ENCODE measurements at regions not wholly inside any gene's neighbourhood (a gene's known extent, or its start where the extent isn't known, plus 50 kb on each side); places are given as distances from the start of the nearest gene placed in this dataset.

DNA sequence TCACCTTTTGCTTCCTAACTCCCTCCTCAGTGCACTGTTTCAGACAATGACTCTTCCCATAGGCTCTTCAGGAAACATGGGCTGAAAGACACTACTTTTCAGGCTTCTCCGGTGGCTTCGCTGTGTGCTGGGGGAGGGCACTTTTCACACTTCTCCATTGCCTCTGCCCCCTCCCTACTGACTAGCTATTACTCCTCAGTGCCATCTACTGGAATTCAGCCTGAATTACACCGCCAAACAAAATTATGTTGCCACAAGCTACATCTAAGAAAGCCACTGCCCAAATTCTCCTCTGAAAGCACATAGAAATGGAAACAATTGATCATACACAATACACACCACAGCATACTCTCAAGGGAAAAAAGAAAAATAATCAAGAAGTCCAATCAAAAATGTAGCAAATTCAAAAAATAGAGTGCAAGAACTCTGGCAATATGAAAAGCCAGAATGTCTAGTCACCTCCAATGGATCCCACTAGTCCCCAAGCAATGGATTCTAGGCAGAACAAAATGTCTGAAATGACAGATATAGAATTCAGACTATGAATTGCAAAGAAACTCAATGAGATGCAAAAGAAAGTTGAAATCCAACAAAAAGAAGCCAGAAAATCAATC, 1139.4 kb upstream of the GYPC start:
- DNase-seq (ENCODE audit: low spot score) = peak; percentile 24

DNA sequence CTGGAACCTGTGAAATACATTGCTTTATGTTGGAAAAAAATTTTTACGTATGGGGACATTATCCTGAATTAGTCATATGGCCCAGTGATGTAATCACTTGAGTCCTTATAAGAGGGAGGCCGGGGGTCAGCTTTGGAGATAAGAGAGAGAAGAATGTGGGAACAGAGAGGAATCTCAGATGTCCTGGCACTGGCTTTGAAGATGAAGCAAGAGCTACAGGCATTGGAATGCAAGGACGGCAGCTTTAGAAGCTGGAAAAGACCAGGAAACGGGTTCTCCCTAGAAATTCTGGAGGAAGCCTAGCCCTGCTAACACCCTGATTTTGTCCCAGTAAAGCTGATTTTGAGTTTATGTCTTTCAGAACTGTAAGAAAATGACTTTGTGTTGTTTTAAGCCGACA, 1129.9 kb upstream of the GYPC start:
- no peak for DNase-seq (ENCODE audit: low spot score)

GRCh38 chr2:125535089-125535488, 1120.9 kb upstream of the GYPC start:
- no peak for DNase-seq (ENCODE audit: low spot score)

- no peak for DNase-seq (ENCODE audit: low spot score)
Measured at GRCh38 chr2:125543968-125544514, 1111.9 kb upstream of the GYPC start.

DNA sequence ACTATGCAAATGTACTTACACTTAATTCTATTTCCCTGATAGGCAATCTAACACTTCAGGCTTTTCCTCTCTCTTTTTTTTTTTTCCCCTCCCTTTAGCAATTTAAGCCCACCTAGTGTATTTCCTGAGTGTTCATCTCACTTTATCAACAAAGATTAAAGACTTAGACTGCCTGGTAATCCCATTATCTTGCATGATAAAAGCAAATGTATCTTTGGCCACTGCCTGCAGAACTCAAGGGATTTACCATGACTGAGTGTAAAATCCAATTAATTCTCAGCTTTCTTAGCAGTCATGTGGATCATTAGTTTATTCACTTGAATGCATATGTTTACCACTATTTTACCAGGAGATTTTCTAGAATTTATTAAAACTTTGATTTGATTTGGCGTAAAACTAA, 1102.2 kb upstream of the GYPC start:
- no peak for DNase-seq (ENCODE audit: low spot score)

- no peak for DNase-seq (ENCODE audit: low spot score)
Measured at GRCh38 chr2:125554956-125555355, 1101.0 kb upstream of the GYPC start.

GRCh38 chr2:125559186-125559585, 1096.8 kb upstream of the GYPC start:
- DNase-seq (ENCODE audit: low spot score) = no peak

GRCh38 chr2:125560855-125561254, 1095.1 kb upstream of the GYPC start:
- no peak for DNase-seq (ENCODE audit: low spot score)

- no peak for DNase-seq (ENCODE audit: low spot score)
Measured at GRCh38 chr2:125561302-125561701, 1094.7 kb upstream of the GYPC start.

DNA sequence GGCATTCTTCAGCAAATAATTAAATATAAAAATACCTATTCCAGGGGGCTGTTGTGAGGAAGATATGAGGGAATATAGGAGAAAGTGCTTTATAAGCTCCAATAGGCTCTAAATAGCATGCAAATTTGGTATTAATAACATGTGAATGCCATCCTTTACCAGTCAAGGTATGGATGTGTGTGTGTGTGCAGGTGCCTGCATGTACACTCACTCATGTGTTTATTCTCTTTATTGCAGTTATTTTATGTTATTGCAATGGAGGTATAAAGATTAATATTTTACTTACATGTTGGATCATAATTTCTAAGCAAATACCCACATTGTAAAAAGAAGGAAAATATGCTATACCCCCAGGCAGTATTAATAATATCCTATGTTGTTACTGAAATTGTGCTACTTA, 1093.0 kb upstream of the GYPC start:
- no peak for DNase-seq (ENCODE audit: low spot score)

- DNase-seq (ENCODE audit: low spot score) = no peak
Measured at GRCh38 chr2:125564471-125564870, 1091.5 kb upstream of the GYPC start.

DNA sequence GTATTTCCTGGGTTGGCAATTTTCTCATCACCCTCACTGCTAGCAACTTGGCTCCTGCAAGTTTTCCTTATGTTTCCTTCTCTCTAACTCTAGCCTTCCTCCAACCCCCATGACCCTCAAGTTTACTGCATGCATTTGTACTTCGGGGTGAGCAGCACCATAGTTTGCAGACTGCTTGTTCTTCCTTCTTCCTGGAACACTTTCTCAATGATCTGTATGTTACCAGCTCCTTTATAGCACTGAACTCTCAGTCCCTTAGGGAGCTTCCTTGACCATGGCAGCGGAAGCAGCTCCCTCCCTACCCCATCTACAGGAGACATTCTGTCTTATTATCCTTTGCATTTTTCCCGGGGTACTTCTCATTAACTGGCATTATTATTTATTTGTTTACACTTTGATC, 1089.5 kb upstream of the GYPC start:
- no peak for DNase-seq (ENCODE audit: low spot score)

DNA sequence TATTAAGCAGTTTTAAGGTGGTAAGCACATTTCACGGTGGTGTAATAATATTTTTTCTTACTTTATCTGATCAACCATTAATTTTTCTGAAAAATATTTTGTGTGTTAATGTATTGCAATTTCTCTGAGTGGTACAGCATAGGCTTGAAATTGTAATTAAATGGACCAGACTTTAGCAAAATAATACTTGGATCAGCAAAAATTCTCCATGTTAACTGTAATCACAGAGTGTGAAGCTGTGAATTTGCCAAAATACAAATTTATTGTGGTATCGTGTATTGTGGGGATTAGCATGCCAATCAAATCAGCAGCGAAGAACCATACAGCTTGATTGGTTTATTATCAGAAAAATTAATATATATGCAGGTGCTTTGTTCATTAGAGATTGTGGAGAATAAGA, 1088.9 kb upstream of the GYPC start:
- no peak for DNase-seq (ENCODE audit: low spot score)

DNA sequence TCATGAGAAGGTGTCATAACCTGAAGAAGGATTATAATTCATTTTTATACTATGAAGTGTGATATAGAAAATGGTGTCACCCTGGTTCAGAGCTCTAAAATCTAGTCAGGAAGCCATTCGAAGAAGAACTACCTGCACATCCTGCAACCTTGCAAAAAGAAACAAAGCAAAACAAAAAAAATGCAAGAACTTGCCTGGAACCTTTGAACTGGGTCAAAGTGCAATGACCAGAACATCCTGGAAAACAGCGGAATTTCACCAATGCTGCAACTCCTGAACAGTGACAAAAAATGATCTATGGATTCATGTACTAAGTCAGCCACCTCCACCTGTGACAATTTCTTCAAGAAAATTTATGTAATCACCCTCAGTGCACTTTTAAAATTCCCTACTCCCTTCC, 1083.3 kb upstream of the GYPC start:
- DNase-seq (ENCODE audit: low spot score) = no peak

GRCh38 chr2:125573432-125573831, 1082.5 kb upstream of the GYPC start:
- no peak for DNase-seq (ENCODE audit: low spot score)

- no peak for DNase-seq (ENCODE audit: low spot score)
Measured at GRCh38 chr2:125576558-125576957, 1079.4 kb upstream of the GYPC start.

DNA sequence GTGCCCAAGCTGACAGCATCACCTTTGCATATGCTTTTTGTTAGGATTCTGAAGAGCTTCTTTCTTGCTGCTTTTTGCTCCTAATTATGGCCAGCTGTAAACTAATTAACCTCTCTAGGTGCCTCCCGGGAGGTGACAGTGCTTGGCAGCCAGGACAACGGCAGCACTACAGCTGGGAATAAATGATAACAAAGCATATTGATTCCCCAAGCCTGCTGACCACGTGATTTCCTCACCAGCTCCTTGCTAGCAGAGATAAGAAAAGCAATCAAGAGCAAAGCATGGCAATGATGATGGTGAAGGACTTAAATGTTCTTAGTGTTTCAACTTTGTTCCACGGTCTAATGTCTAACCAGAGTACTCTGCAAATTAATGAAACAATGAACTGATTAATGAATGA, 1074.4 kb upstream of the GYPC start:
- no peak for DNase-seq (ENCODE audit: low spot score)

DNA sequence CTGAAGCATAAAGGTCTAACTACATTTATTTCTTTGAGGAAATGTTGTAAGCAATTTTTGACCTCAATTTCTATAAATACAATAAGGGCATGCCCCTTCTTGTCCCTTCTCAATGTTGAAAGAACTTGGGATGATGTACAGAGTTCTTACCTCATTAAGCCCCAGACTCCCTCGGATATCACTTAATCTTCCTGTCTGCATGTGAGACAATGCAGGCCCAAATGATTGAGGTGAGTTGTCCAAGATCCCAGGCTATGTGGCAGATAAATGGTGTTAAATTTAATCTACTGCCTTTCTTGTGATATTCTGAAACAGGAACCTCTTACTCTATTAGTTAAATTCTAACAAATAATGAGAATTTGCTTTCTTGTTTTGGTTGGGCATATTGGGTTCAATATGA, 1073.4 kb upstream of the GYPC start:
- DNase-seq (ENCODE audit: low spot score) = no peak

DNA sequence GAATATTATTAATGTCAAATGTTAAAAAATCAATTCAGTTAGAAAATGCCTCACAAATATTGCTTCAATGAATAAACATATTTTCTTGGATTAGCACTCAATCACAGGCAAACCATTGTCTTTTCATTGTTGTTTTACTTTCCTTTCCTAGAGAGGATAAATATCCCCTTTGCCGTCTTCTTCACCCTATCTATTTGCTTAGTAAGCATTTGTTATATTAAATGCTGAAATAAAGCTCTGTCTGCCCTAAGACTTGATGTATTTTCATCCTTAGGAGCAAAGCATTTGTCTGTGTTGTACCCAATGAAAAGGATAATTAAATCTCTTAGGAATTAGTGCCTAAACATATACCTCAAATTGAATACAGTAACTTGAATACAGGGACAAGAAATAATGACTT, 1071.2 kb upstream of the GYPC start:
- DNase-seq (ENCODE audit: low spot score) = no peak

DNA sequence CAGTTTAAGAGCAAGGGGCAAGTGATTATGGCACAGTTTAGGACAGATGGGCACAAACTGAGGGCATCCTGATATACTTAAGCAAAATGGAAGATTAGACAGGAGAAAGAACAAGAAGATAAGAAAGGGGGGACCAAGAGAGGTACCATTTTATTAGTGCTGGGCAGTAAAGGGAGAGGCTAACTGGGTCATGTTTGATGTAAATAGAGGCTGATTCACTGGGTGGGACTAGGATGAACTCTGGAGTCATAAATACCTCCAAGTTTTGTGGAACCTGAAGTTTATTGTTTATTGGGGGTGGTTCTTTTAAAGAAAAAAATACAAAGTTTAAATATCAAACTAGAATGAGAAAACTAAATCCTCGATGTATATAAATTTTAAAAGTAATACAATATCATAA, 1067.2 kb upstream of the GYPC start:
- DNase-seq (ENCODE audit: low spot score) = no peak

DNA sequence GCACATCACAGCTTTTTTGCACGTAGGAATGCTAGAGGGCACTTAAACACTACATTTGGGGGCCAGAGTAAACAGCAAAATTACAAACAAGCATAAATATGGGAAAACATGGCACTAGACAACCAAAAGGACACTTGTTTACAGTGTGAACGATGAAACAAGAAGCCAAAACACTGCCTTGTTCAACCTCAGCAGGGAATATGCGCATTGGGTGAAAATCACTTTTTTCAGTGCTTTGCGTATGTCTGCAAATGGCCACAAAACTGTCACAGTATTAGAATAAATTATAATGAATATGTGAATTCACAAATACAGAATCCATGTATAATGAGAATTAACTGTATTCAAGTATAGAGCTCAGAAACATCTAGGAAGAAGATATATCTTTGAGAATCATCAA, 1064.0 kb upstream of the GYPC start:
- DNase-seq (ENCODE audit: low spot score) = no peak

GRCh38 chr2:125593036-125593435, 1062.9 kb upstream of the GYPC start:
- DNase-seq (ENCODE audit: low spot score) = no peak

DNA sequence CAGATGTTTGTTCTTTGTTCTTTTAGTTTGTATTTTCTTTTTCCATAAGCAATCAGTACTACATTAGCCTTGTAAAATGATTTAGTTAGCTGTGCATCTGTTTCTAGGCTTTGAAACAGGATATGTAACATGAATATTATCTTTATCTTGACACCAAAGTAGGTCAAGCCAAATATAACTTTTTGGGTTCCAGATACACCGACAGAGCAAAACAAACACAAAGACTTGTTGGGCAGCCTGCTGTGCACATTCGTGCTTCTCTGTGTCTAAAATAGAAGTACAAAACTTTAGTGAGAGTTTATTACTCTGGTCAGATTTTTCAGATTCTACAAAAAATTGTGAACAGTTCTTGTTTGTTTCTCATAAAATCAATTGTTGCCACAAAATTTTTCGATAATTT, 1059.3 kb upstream of the GYPC start:
- DNase-seq (ENCODE audit: low spot score) = no peak

DNA sequence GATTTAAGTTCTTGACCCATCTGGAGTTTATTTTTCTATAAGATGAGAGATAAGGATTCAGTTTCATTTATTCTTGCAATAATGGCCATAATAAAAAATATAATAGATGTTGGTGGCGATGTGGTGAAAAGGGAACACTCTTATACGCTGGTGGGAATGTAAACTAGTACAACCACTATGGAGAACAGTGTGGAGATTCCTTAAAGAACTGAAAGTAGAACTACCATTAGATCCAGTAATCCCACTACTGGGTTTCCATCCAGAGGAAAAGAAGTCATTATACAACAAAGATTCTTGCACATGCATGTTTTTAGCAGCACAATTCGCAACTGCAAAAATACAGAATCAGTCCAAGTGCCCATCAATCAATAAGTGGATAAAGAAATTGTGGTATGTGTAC, 1040.5 kb upstream of the GYPC start:
- DNase-seq (ENCODE audit: low spot score) = no peak

DNA sequence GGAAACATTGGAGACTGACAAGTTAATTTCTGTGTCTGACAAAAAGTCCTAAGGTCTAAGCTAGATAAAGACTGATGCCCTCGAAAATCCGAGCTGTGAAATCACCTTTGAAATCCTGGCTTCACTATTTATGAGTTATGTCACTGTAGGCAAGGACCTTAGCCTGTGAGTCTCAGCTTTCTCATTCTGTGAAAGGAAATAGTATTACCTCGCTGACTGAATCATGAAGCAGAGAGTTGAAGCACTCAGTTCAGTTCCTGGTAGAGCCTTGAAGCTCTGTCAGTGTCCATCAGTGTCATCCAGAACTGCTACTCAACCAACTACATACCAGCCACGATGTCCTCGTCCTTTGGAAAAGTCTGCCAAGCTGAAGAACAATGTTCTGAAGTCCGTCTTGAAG, 1025.6 kb upstream of the GYPC start:
- no peak for DNase-seq (ENCODE audit: low spot score)

All from kidney capillary endothelial cell (primary cell).